Liver (tissue), 8 donors: ENCODE measurements at regions not wholly inside any gene's neighbourhood (a gene's known extent, or its start where the extent isn't known, plus 50 kb on each side); places are given as distances from the start of the nearest gene placed in this dataset.

Experiments
- DNase-seq: peaks from one replicate; pipeline ENCODE4 v3.0.0-alpha.2; 2017; ENCODE audit warnings: low spot score
- H3K27ac ChIP-seq, 2 donors: one replicate each; pipeline ENCODE4 v1.7.0; 2013; ENCODE audit warnings: inconsistent platforms in 2 of 2, low read length in 2 of 2, control low read depth in 1 of 2, low read depth in 1 of 2, mild to moderate bottlenecking in 1 of 2
- H3K27me3 ChIP-seq, 4 donors: one replicate each; pipeline versions ENCODE4 v1.6.1 to v1.7.0; 2013; ENCODE audit warnings: low read length in 3 of 4, inconsistent platforms in 1 of 4, mild to moderate bottlenecking in 1 of 4, moderate library complexity in 1 of 4; ENCODE audit not compliant: control insufficient read depth in 4 of 4, insufficient read depth in 4 of 4
- H3K36me3 ChIP-seq, 4 donors: one replicate each; pipeline versions ENCODE4 v1.6.1 to v1.7.0; 2013; ENCODE audit warnings: low read length in 3 of 4, mild to moderate bottlenecking in 3 of 4, low read depth in 1 of 4, moderate library complexity in 1 of 4; ENCODE audit not compliant: control insufficient read depth in 4 of 4, insufficient read depth in 3 of 4
- H3K4me1 ChIP-seq, 4 donors: one replicate each; pipeline versions ENCODE4 v1.6.1 to v1.7.0; 2013; ENCODE audit warnings: low read length in 3 of 4, mild to moderate bottlenecking in 3 of 4, moderate library complexity in 1 of 4; ENCODE audit not compliant: control insufficient read depth in 4 of 4, insufficient read depth in 4 of 4
- H3K4me3 ChIP-seq, 3 donors: one replicate each; pipeline versions ENCODE4 v1.6.1 to v1.7.0; 2013; ENCODE audit warnings: low read length in 3 of 3, control low read depth in 1 of 3, low read depth in 1 of 3, mild to moderate bottlenecking in 1 of 3
- H3K9ac ChIP-seq, 2 donors: one replicate each; pipeline ENCODE4 v1.7.0; 2013; ENCODE audit warnings: low read length in 2 of 2, mild to moderate bottlenecking in 2 of 2, moderate library complexity in 2 of 2, control low read depth in 1 of 2, low read depth in 1 of 2
- H3K9me3 ChIP-seq, 4 donors: one replicate each; pipeline versions ENCODE4 v1.6.1 to v1.7.0; 2013; ENCODE audit warnings: low read length in 3 of 4; ENCODE audit not compliant: control insufficient read depth in 4 of 4
- CTCF ChIP-seq: fragments of 150-350 bp; IDR thresholded peaks from 2 replicates; pipeline ENCODE4 v1.5.1; 2017; ENCODE audit warnings: improper control_type of control experiment, low read depth, low read length; ENCODE audit not compliant: missing input control
- EGR1 ChIP-seq, 2 donors: IDR thresholded peaks; 2 replicates each; pipeline ENCODE4 v1.6.1; 2016 to 2018; ENCODE audit warnings: antibody characterized with exemption in 2 of 2, low read depth in 2 of 2
- FOXA1 ChIP-seq: IDR thresholded peaks from 2 replicates; pipeline ENCODE4 v1.6.1; 2016; ENCODE audit warnings: antibody characterized with exemption
- FOXA2 ChIP-seq: IDR thresholded peaks from 2 replicates; pipeline ENCODE4 v1.6.1; 2016; ENCODE audit warnings: antibody characterized with exemption
- GABPA ChIP-seq, 2 donors: IDR thresholded peaks in 1 of 2; conservative IDR thresholded peaks in 1 of 2; 2 replicates each; pipeline ENCODE4 v1.6.1; 2016; ENCODE audit warnings: antibody characterized with exemption in 2 of 2, mild to moderate bottlenecking in 1 of 2, moderate library complexity in 1 of 2
- HNF4A ChIP-seq, 2 donors: conservative IDR thresholded peaks; 2 replicates each; pipeline ENCODE4 v1.6.1; 2016; ENCODE audit warnings: antibody characterized with exemption in 2 of 2, mild to moderate bottlenecking in 2 of 2
- HNF4G ChIP-seq: IDR thresholded peaks from 2 replicates; pipeline ENCODE4 v1.6.1; 2016; ENCODE audit warnings: antibody characterized with exemption
- JUND ChIP-seq, 2 donors: IDR thresholded peaks; 2 replicates each; pipeline ENCODE4 v1.6.1; 2016; ENCODE audit warnings: antibody characterized with exemption in 2 of 2
- MAX ChIP-seq: IDR thresholded peaks from 2 replicates; pipeline ENCODE4 v1.6.1; 2016; ENCODE audit warnings: antibody characterized with exemption
- NR2F2 ChIP-seq: IDR thresholded peaks from 2 replicates; pipeline ENCODE4 v1.6.1; 2016; ENCODE audit warnings: antibody characterized with exemption
- RAD21 ChIP-seq, 2 donors: IDR thresholded peaks; 2 replicates each; pipeline ENCODE4 v1.6.1; 2016; ENCODE audit warnings: antibody characterized with exemption in 2 of 2, mild to moderate bottlenecking in 2 of 2
- RXRA ChIP-seq, 2 donors: IDR thresholded peaks; 2 replicates each; pipeline ENCODE4 v1.6.1; 2017 to 2018; ENCODE audit warnings: antibody characterized with exemption in 2 of 2, mild to moderate bottlenecking in 1 of 2
- SP1 ChIP-seq: IDR thresholded peaks from 2 replicates; pipeline ENCODE4 v1.6.1; 2018; ENCODE audit warnings: antibody characterized with exemption, mild to moderate bottlenecking
- TAF1 ChIP-seq: conservative IDR thresholded peaks from 2 replicates; pipeline ENCODE4 v1.6.1; 2016; ENCODE audit warnings: antibody characterized with exemption, mild to moderate bottlenecking
- YY1 ChIP-seq: IDR thresholded peaks from 2 replicates; pipeline ENCODE4 v1.6.1; 2016; ENCODE audit warnings: antibody characterized with exemption, mild to moderate bottlenecking
- WGBS: extraction: QIAGEN DNeasy Blood & Tissue Kit; methylation state at CpG from one replicate; pipeline ENCODE4 v1.1.7; 2013; 5-methylcytosine and 5-hydroxymethylcytosine counted together
- TF ChIP-seq, protein P1 (sequence below): IDR thresholded peaks from 2 replicates; pipeline ENCODE4 v1.6.1; 2016; ENCODE audit warnings: antibody characterized with exemption
- TF ChIP-seq, protein P2 (sequence below): IDR thresholded peaks from 2 replicates; pipeline ENCODE4 v1.6.1; 2016; ENCODE audit warnings: antibody characterized with exemption, mild to moderate bottlenecking
- TF ChIP-seq, protein P3 (sequence below): IDR thresholded peaks from 2 replicates; pipeline ENCODE4 v1.6.1; 2016; ENCODE audit warnings: antibody characterized with exemption
- donor health status: healthy.
- donor health status: healthy.
- donor health status: healthy.
- donor health status: healthy.
- donor health status: healthy.

- WGBS = 75% methylated on average over 2 of the region's 2 CpGs
- Histone ChIP-seq H3K9ac (no peak overlapping the region), H3K27me3 (no peaks in the 10 kb centered on the region), H3K4me1 (no peaks in the 10 kb centered on the region), H3K27ac (no peak overlapping the region), H3K9me3 (peaks cover 0 to 3% (median 0%) of the 10 kb centered on the region in 4 donors), H3K36me3 (no peaks in the 10 kb centered on the region), H3K4me3 (no peak overlapping the region)
- DNase-seq = no peak
- TF ChIP-seq YY1 (no peak), RAD21 (IDR thresholded peaks at IDR 0.05) (no peak), FOXA1 (no peak), EGR1 (IDR thresholded peaks at IDR 0.05; ENCODE audit: low read depth in 2 of 2) (no peak), HNF4G (no peak), TAF1 (no peak), JUND (IDR thresholded peaks at IDR 0.05) (no peak), FOXA2 (no peak), RXRA (IDR thresholded peaks at IDR 0.05) (no peak), GABPA (IDR thresholded peaks at IDR 0.05 in 1 of 2, conservative IDR thresholded peaks at IDR 0.05 in 1 of 2) (no peak), MAX (no peak), HNF4A (conservative IDR thresholded peaks at IDR 0.05) (no peak), CTCF (no peak)
- TF ChIP-seq, protein P1, sequence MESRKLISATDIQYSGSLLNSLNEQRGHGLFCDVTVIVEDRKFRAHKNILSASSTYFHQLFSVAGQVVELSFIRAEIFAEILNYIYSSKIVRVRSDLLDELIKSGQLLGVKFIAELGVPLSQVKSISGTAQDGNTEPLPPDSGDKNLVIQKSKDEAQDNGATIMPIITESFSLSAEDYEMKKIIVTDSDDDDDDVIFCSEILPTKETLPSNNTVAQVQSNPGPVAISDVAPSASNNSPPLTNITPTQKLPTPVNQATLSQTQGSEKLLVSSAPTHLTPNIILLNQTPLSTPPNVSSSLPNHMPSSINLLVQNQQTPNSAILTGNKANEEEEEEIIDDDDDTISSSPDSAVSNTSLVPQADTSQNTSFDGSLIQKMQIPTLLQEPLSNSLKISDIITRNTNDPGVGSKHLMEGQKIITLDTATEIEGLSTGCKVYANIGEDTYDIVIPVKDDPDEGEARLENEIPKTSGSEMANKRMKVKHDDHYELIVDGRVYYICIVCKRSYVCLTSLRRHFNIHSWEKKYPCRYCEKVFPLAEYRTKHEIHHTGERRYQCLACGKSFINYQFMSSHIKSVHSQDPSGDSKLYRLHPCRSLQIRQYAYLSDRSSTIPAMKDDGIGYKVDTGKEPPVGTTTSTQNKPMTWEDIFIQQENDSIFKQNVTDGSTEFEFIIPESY = no peak
- TF ChIP-seq, protein P2, sequence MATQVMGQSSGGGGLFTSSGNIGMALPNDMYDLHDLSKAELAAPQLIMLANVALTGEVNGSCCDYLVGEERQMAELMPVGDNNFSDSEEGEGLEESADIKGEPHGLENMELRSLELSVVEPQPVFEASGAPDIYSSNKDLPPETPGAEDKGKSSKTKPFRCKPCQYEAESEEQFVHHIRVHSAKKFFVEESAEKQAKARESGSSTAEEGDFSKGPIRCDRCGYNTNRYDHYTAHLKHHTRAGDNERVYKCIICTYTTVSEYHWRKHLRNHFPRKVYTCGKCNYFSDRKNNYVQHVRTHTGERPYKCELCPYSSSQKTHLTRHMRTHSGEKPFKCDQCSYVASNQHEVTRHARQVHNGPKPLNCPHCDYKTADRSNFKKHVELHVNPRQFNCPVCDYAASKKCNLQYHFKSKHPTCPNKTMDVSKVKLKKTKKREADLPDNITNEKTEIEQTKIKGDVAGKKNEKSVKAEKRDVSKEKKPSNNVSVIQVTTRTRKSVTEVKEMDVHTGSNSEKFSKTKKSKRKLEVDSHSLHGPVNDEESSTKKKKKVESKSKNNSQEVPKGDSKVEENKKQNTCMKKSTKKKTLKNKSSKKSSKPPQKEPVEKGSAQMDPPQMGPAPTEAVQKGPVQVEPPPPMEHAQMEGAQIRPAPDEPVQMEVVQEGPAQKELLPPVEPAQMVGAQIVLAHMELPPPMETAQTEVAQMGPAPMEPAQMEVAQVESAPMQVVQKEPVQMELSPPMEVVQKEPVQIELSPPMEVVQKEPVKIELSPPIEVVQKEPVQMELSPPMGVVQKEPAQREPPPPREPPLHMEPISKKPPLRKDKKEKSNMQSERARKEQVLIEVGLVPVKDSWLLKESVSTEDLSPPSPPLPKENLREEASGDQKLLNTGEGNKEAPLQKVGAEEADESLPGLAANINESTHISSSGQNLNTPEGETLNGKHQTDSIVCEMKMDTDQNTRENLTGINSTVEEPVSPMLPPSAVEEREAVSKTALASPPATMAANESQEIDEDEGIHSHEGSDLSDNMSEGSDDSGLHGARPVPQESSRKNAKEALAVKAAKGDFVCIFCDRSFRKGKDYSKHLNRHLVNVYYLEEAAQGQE = no peak
- TF ChIP-seq, protein P3, sequence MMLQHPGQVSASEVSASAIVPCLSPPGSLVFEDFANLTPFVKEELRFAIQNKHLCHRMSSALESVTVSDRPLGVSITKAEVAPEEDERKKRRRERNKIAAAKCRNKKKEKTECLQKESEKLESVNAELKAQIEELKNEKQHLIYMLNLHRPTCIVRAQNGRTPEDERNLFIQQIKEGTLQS = no peak
Observed at GRCh38 chr2:104388296-104388695, 465.6 kb upstream of the POU3F3 start.

- DNase-seq = no peak
- Histone ChIP-seq H3K9me3 (no peaks in the 10 kb centered on the region), H3K36me3 (no peaks in the 10 kb centered on the region), H3K4me1 (no peaks in the 10 kb centered on the region), H3K27ac (no peak overlapping the region), H3K4me3 (no peak overlapping the region), H3K9ac (no peak overlapping the region), H3K27me3 (no peaks in the 10 kb centered on the region)
- WGBS = 93% methylated on average over 3 of the region's 3 CpGs
- TF ChIP-seq TAF1 = no peak
- TF ChIP-seq, protein P1 = no peak
- TF ChIP-seq JUND (IDR thresholded peaks at IDR 0.05) = no peak
- no peak for TF ChIP-seq RAD21 (IDR thresholded peaks at IDR 0.05)
- TF ChIP-seq SP1 = no peak
- TF ChIP-seq, protein P3 = no peak
- TF ChIP-seq NR2F2 = no peak
- no peak for TF ChIP-seq FOXA1
- no peak for TF ChIP-seq CTCF
- TF ChIP-seq HNF4A (conservative IDR thresholded peaks at IDR 0.05) = no peak
- TF ChIP-seq MAX = no peak
Observed at GRCh38 chr2:104402825-104403224, 451.1 kb upstream of the POU3F3 start.
